PC-9 (cell line): ENCODE measurements at regions not wholly inside any gene's neighbourhood (a gene's known extent, or its start where the extent isn't known, plus 50 kb on each side); places are given as distances from the start of the nearest gene placed in this dataset.

Experiments
- BruUV-seq: library from RNA; stranded (reverse); fragments of 400-500 nt; replicated peaks from 2 replicates; lab custom pipeline; 2021; lab: Mats Ljungman, UMichigan
- CTCF ChIA-PET: fragments of 300-600 bp; sonication (Branson Sonifier 250); formaldehyde crosslinking; loops from one replicate; lab custom pipeline; 2022; ENCODE audit warnings: antibody characterized with exemption; lab: Charles Lee
- POLR2A ChIA-PET: fragments of 300-600 bp; sonication (Branson Sonifier 250); formaldehyde crosslinking; loops from one replicate; lab custom pipeline; 2022; ENCODE audit warnings: antibody characterized with exemption; ENCODE audit not compliant: unreplicated experiment; lab: Charles Lee
- DNase-seq, 2 experiments: peaks; one replicate each; pipeline versions ENCODE4 v3.0.0 to v3.0.0-alpha.2; 2015 to 2022; ENCODE audit warnings: mixed read lengths in 1 of 2
- H2AFZ ChIP-seq: fragments of 200-600 bp; sonication (generic); 2 replicates; pipeline ENCODE4 v1.8.1; 2017; ENCODE audit warnings: antibody characterized with exemption
- H3F3A ChIP-seq: fragments of 200-600 bp; sonication (generic); 2 replicates; pipeline ENCODE4 v1.8.1; 2017; ENCODE audit warnings: antibody characterized with exemption, mild to moderate bottlenecking, low read depth; ENCODE audit not compliant: insufficient read depth
- H3K27ac ChIP-seq: fragments of 200-600 bp; sonication (generic); 2 replicates; pipeline ENCODE4 v1.6.1; 2016; ENCODE audit warnings: mixed run types
- H3K27me3 ChIP-seq: fragments of 200-600 bp; sonication (generic); 2 replicates; pipeline ENCODE4 v1.6.1; 2016; ENCODE audit warnings: low read depth, mixed run types; ENCODE audit not compliant: insufficient read depth
- H3K36me3 ChIP-seq: fragments of 200-600 bp; sonication (generic); 2 replicates; pipeline ENCODE4 v1.6.1; 2016; ENCODE audit warnings: low read depth, mixed run types
- H3K4me1 ChIP-seq: fragments of 200-600 bp; sonication (generic); replicated peaks from 2 replicates; pipeline ENCODE4 v1.6.1; 2016; ENCODE audit warnings: mixed run types; ENCODE audit not compliant: insufficient read depth
- H3K4me2 ChIP-seq: fragments of 200-600 bp; sonication (generic); 2 replicates; pipeline ENCODE4 v1.6.1; 2017; ENCODE audit warnings: mixed run types
- H3K4me3 ChIP-seq: fragments of 200-600 bp; sonication (generic); 2 replicates; pipeline ENCODE4 v1.6.1; 2016; ENCODE audit warnings: mixed run types
- H3K79me2 ChIP-seq: fragments of 200-600 bp; sonication (generic); 2 replicates; pipeline ENCODE4 v1.6.1; 2017; ENCODE audit warnings: low read depth, mixed run types
- H3K9me2 ChIP-seq: fragments of 200-600 bp; sonication (generic); 2 replicates; pipeline ENCODE4 v1.8.1; 2017; ENCODE audit warnings: mild to moderate bottlenecking; ENCODE audit not compliant: insufficient read depth
- H3K9me3 ChIP-seq: fragments of 200-600 bp; sonication (generic); 2 replicates; pipeline ENCODE4 v1.8.1; 2016; ENCODE audit warnings: low read depth; ENCODE audit not compliant: insufficient read depth
- H4K20me1 ChIP-seq: fragments of 200-600 bp; sonication (generic); 2 replicates; pipeline ENCODE4 v1.8.1; 2017; ENCODE audit not compliant: insufficient read depth
- EZH2 ChIP-seq: fragments of 200-600 bp; sonication (generic); IDR thresholded peaks from 2 replicates; pipeline ENCODE4 v1.8.0; 2017; ENCODE audit warnings: antibody characterized with exemption, low read depth
- intact Hi-C: fragments of 100-400 bp; cut with micrococcal nuclease; formaldehyde crosslinking; loops from one replicate; pipeline ENCODE4 v1.10.0; 2022; ENCODE audit not compliant: unreplicated experiment
- TF ChIP-seq, protein P1 (sequence below): fragments of 200-600 bp; sonication (generic); conservative IDR thresholded peaks from 2 replicates; pipeline ENCODE4 v1.6.1; 2017; ENCODE audit warnings: mixed run types, antibody characterized with exemption, mild to moderate bottlenecking, moderate library complexity

GRCh38 chr6:15977050-15977449 lies 151.8 kb upstream of the MYLIP start:
- Histone ChIP-seq H3K4me1 (no peaks in the 10 kb centered on the region), H3F3A (no peaks in the 10 kb centered on the region), H3K36me3 (no peaks in the 10 kb centered on the region), H3K79me2 (no peaks in the 10 kb centered on the region), H3K9me2 (no peaks in the 10 kb centered on the region), H3K4me3 (no peak overlapping the region), H2AFZ (no peak overlapping the region), H3K27me3 (peaks cover 26% of the 10 kb centered on the region), H3K27ac (no peak overlapping the region), H3K4me2 (no peak overlapping the region), H3K9me3 (no peaks in the 10 kb centered on the region), H4K20me1 (no peaks in the 10 kb centered on the region)
- BruUV-seq: no TSS peak
- no peak for DNase-seq
- CTCF ChIA-PET: no interaction called here
- POLR2A ChIA-PET: no interaction called here
- intact Hi-C loops: no loop called here
- TF ChIP-seq EZH2: no peak
- TF ChIP-seq, protein P1, sequence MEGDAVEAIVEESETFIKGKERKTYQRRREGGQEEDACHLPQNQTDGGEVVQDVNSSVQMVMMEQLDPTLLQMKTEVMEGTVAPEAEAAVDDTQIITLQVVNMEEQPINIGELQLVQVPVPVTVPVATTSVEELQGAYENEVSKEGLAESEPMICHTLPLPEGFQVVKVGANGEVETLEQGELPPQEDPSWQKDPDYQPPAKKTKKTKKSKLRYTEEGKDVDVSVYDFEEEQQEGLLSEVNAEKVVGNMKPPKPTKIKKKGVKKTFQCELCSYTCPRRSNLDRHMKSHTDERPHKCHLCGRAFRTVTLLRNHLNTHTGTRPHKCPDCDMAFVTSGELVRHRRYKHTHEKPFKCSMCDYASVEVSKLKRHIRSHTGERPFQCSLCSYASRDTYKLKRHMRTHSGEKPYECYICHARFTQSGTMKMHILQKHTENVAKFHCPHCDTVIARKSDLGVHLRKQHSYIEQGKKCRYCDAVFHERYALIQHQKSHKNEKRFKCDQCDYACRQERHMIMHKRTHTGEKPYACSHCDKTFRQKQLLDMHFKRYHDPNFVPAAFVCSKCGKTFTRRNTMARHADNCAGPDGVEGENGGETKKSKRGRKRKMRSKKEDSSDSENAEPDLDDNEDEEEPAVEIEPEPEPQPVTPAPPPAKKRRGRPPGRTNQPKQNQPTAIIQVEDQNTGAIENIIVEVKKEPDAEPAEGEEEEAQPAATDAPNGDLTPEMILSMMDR: no peak

DNA sequence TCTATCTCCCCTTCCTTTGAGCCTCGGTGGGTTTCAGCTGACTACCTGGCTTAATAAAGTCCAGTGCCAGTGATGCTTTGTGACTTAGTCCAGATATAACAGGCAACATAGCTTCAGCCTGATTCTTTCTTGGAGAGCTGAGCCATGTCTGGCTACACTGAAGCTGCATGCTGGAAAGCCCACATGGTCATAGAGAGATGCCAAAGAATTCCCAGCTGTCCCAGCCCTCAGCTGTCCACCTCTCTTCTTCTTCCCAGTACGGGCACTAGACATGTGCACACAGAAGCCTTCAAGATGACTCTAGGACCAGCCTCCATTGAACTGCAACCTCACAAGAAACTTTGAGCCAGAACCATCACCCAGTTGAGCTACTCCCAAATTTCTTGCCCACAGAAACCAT lies 154.1 kb upstream of the MYLIP start:
- Histone ChIP-seq H3K27me3 (peaks cover 9% of the 10 kb centered on the region), H3F3A (no peaks in the 10 kb centered on the region), H3K4me2 (no peak overlapping the region), H4K20me1 (no peaks in the 10 kb centered on the region), H3K4me3 (no peak overlapping the region), H3K79me2 (no peaks in the 10 kb centered on the region), H3K27ac (no peak overlapping the region), H3K36me3 (no peaks in the 10 kb centered on the region), H2AFZ (no peak overlapping the region), H3K9me2 (no peaks in the 10 kb centered on the region), H3K4me1 (no peaks in the 10 kb centered on the region), H3K9me3 (no peaks in the 10 kb centered on the region)
- DNase-seq: no peak
- intact Hi-C loops: no loop called here
- no peak for TF ChIP-seq EZH2
- TF ChIP-seq, protein P1: no peak
- CTCF ChIA-PET: no interaction called here
- BruUV-seq: no TSS peak
- POLR2A ChIA-PET: interaction anchor here (0.6 kb wide), 1 partner anchor 345 kb away, joined by 4 read pairs; no protein-coding TSS in a partner anchor

DNA sequence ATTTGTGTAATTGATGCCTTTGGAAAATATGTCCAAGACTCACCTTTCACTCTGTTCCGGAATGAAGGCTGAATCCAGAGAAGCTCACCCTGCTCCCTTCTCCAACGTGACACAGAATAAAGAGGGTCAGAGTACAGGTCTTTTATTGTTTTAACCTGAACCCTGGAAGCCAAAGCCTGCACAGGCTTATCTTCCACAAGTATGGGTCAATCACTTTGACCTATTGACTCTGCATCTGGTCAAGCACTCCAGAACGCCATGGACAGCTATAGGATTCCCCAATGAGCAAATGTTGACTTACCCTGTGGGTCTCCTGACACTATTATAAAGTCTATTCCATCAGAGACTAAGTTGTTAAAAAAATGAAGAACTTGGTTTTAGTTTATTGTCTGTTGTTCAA lies 158.4 kb upstream of the MYLIP start:
- no peaks in the 10 kb centered on the region for H3K4me1 ChIP-seq
- H3K4me2 ChIP-seq: no peak overlapping the region
- BruUV-seq: no TSS peak
- TF ChIP-seq, protein P1: no peak
- no peak for TF ChIP-seq EZH2
- no peaks in the 10 kb centered on the region for H3K9me2 ChIP-seq
- no peaks in the 10 kb centered on the region for H3K36me3 ChIP-seq
- no peaks in the 10 kb centered on the region for H3K79me2 ChIP-seq
- H3K9me3 ChIP-seq: no peaks in the 10 kb centered on the region
- H3F3A ChIP-seq: no peaks in the 10 kb centered on the region
- H3K27me3 ChIP-seq: peaks cover 27% of the 10 kb centered on the region
- H3K4me3 ChIP-seq: no peak overlapping the region
- no peak for DNase-seq
- no peak overlapping the region for H2AFZ ChIP-seq
- no peaks in the 10 kb centered on the region for H4K20me1 ChIP-seq
- intact Hi-C loops: no loop called here
- POLR2A ChIA-PET: no interaction called here
- H3K27ac ChIP-seq: no peak overlapping the region
- CTCF ChIA-PET: no interaction called here
